Pancreas (tissue), 10 donors: ENCODE measurements at regions not wholly inside any gene's neighbourhood (a gene's known extent, or its start where the extent isn't known, plus 50 kb on each side); places are given as distances from the start of the nearest gene placed in this dataset.

Experiments used
- ATAC-seq, 4 donors: fragments of 200-7000 bp; cut with Tn5 transposase; one replicate each; pipeline versions ENCODE4 v1.8.0 to v1.9.1; 2020; ENCODE audit warnings: mild to moderate bottlenecking in 4 of 4, moderate library complexity in 4 of 4
- DNase-seq, 6 donors: peaks; one replicate each; pipeline ENCODE4 v3.0.0-alpha.2; 2020
- FAIRE-seq: peaks from 2 replicates; lab custom pipeline; 2012; peaks lifted over from hg19 to GRCh38; lab: Jason Lieb, UNC
- H3K27ac ChIP-seq, 4 donors: fragments of 200-600 bp; sonication (generic); 1 replicate in 3 of 4; 2 replicates in 1 of 4; pipeline versions ENCODE4 v1.5.0 to v1.8.0; 2020
- H3K27me3 ChIP-seq, 4 donors: fragments of 200-600 bp; one replicate each; pipeline ENCODE4 v1.8.0; 2021
- H3K36me3 ChIP-seq, 3 donors: fragments of 200-600 bp; sonication (generic) in 1 of 3; one replicate each; pipeline versions ENCODE4 v1.5.0 to v1.8.0; 2020 to 2021
- H3K4me1 ChIP-seq, 3 donors: fragments of 200-600 bp; one replicate each; pipeline ENCODE4 v1.8.0; 2021
- H3K4me3 ChIP-seq, 4 donors: fragments of 200-600 bp; sonication (generic) in 2 of 4; one replicate each; pipeline versions ENCODE4 v1.5.0 to v1.8.0; 2020 to 2021
- H3K9me3 ChIP-seq, 4 donors: fragments of 200-600 bp; one replicate each; pipeline ENCODE4 v1.8.0; 2021
- WGBS, 2 donors: extraction: QIAGEN DNeasy Blood & Tissue Kit; methylation state at CpG; one replicate each; pipeline ENCODE4 v1.1.7; 2013; 5-methylcytosine and 5-hydroxymethylcytosine counted together
- intact Hi-C, 3 donors: fragments of 100-400 bp; cut with DNase I; formaldehyde crosslinking; loops; one replicate each; pipeline versions ENCODE4 v1.11.1 to v1.14.2; 2022
- TF ChIP-seq, protein P1 (sequence below), 4 donors: fragments of 200-600 bp; sonication (generic) in 3 of 4; IDR thresholded peaks; one replicate each; pipeline versions ENCODE4 v1.5.0 to v1.8.0; 2021; ENCODE audit warnings: antibody characterized with exemption in 4 of 4
- donor health status: healthy with polysubstance abuse.
- donor health status: DM: no; HTN: no; CAD: no; lungs with moderate emphysema.
- donor health status: DM: no; HTN: no; CAD: no.
- donor health status: control.
- donor health status: control.
- donor health status: Bipolar disorder and iron deficiency.
- donor health status: DM: yes; HTN: yes; CAD: no.
- donor health status: DM: no; HTN: no; CAD: no.
- donor health status: DM: no; HTN: no; CAD: no.
- donor health status: DM: yes; HTN: yes; CAD: no.

DNA sequence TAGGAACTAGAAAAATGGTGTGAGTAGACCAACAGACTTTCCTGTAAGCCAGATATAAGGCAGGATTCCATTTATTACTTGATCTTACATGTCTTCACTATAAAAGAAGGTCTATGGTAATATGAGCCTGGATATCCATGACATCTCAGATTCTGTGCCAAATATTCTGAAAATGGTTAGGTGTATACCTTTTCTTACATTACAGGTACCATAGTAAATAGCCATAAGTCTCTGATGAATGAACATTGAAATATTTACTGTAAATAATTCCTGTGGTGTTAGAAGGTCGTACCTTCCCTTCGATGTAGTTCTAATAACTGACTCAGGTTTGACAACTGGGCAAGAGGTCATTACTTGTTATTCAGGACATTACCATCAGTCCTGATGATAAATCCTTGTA lies 657.9 kb downstream of the BRINP3 start:
- ATAC-seq, result no peak
- no peaks in the 10 kb centered on the region for H3K27me3 ChIP-seq
- no peak for DNase-seq
- intact Hi-C loops, result no loop called here
- TF ChIP-seq, protein P1, sequence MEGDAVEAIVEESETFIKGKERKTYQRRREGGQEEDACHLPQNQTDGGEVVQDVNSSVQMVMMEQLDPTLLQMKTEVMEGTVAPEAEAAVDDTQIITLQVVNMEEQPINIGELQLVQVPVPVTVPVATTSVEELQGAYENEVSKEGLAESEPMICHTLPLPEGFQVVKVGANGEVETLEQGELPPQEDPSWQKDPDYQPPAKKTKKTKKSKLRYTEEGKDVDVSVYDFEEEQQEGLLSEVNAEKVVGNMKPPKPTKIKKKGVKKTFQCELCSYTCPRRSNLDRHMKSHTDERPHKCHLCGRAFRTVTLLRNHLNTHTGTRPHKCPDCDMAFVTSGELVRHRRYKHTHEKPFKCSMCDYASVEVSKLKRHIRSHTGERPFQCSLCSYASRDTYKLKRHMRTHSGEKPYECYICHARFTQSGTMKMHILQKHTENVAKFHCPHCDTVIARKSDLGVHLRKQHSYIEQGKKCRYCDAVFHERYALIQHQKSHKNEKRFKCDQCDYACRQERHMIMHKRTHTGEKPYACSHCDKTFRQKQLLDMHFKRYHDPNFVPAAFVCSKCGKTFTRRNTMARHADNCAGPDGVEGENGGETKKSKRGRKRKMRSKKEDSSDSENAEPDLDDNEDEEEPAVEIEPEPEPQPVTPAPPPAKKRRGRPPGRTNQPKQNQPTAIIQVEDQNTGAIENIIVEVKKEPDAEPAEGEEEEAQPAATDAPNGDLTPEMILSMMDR (IDR thresholded peaks at IDR 0.05), result no peak
- WGBS, 2 donors, result 34 to 37% methylated on average over 2 of the region's 2 CpGs
- no peak overlapping the region for H3K4me3 ChIP-seq
- H3K9me3 ChIP-seq, result no peaks in the 10 kb centered on the region
- FAIRE-seq, result no peak
- no peaks in the 10 kb centered on the region for H3K4me1 ChIP-seq
- no peaks in the 10 kb centered on the region for H3K36me3 ChIP-seq
- H3K27ac ChIP-seq, result no peak overlapping the region

- H3K27me3 ChIP-seq, result no peaks in the 10 kb centered on the region
- H3K27ac ChIP-seq, result no peak overlapping the region
- H3K4me1 ChIP-seq, result no peaks in the 10 kb centered on the region
- H3K4me3 ChIP-seq, result no peak overlapping the region
- H3K36me3 ChIP-seq, result no peaks in the 10 kb centered on the region
- TF ChIP-seq, protein P1 (IDR thresholded peaks at IDR 0.05), result no peak
- ATAC-seq (no peak), FAIRE-seq (no peak), DNase-seq (no peak)
- intact Hi-C loops, result no loop called here
- H3K9me3 ChIP-seq, result no peaks in the 10 kb centered on the region
- 0% methylated on average over 1 of the region's 1 CpG for WGBS, 2 donors
Observed at GRCh38 chr1:189821833-189822232, 655.8 kb downstream of the BRINP3 start.

GRCh38 chr1:189834813-189835212 lies 642.9 kb downstream of the BRINP3 start:
- WGBS, 2 donors, result 34 to 40% methylated on average over 4 of the region's 4 CpGs

GRCh38 chr1:189847613-189848012 lies 630.1 kb downstream of the BRINP3 start:
- FAIRE-seq, result no peak
- no peak for ATAC-seq
- H3K36me3 ChIP-seq, result no peaks in the 10 kb centered on the region
- no peaks in the 10 kb centered on the region for H3K9me3 ChIP-seq
- H3K4me1 ChIP-seq, result no peaks in the 10 kb centered on the region
- DNase-seq, result no peak
- H3K27me3 ChIP-seq, result no peaks in the 10 kb centered on the region
- TF ChIP-seq, protein P1 (IDR thresholded peaks at IDR 0.05), result no peak
- H3K4me3 ChIP-seq, result no peak overlapping the region
- WGBS, 2 donors, result 88 to 92% methylated on average over 2 of the region's 2 CpGs
- intact Hi-C loops, result no loop called here
- no peak overlapping the region for H3K27ac ChIP-seq

More at GRCh38 chr1:189834813-189835212, 642.9 kb downstream of the BRINP3 start:
- no peak for FAIRE-seq
- TF ChIP-seq, protein P1 (IDR thresholded peaks at IDR 0.05), result no peak
- no peak for DNase-seq
- no peaks in the 10 kb centered on the region for H3K9me3 ChIP-seq
- H3K4me1 ChIP-seq, result no peaks in the 10 kb centered on the region
- ATAC-seq, result no peak
- no peaks in the 10 kb centered on the region for H3K36me3 ChIP-seq
- intact Hi-C loops, result no loop called here
- no peaks in the 10 kb centered on the region for H3K27me3 ChIP-seq
- no peak overlapping the region for H3K27ac ChIP-seq
- no peak overlapping the region for H3K4me3 ChIP-seq

- ATAC-seq, result no peak
- intact Hi-C loops, result no loop called here
- H3K36me3 ChIP-seq, result no peaks in the 10 kb centered on the region
- no peaks in the 10 kb centered on the region for H3K27me3 ChIP-seq
- no peaks in the 10 kb centered on the region for H3K9me3 ChIP-seq
- no peak overlapping the region for H3K4me3 ChIP-seq
- WGBS, 2 donors, result 70 to 78% methylated on average over 3 of the region's 3 CpGs
- DNase-seq, result no peak
- H3K27ac ChIP-seq, result no peak overlapping the region
- H3K4me1 ChIP-seq, result no peaks in the 10 kb centered on the region
- no peak for FAIRE-seq
- TF ChIP-seq, protein P1 (IDR thresholded peaks at IDR 0.05), result no peak
Observed at GRCh38 chr1:189851806-189852367, 625.8 kb downstream of the BRINP3 start.
